CD4-positive, alpha-beta T cell treated with Interleukin-4 for 1 hour (primary cell): ENCODE measurements at regions not wholly inside any gene's neighbourhood (a gene's known extent, or its start where the extent isn't known, plus 50 kb on each side); places are given as distances from the start of the nearest gene placed in this dataset.
"Not testable (repeated sequence)": the region's sequence is repeated elsewhere in the genome, so short reads cannot be mapped to it uniquely, and the experiment has no call there.

Source experiments
- DNase-seq, 2 donors: peaks; one replicate each; pipeline ENCODE4 v3.0.0-alpha.2; 2020 to 2022

- DNase-seq: no peak
Observed at GRCh38 chr17:5975661-5976060, 94.5 kb upstream of the WSCD1 start.

GRCh38 chr17:5976251-5976650, 93.9 kb upstream of the WSCD1 start:
- no peak for DNase-seq

- no peak for DNase-seq
Observed at GRCh38 chr17:5978496-5978895, 91.7 kb upstream of the WSCD1 start.

GRCh38 chr17:5980941-5981340, 89.2 kb upstream of the WSCD1 start:
- DNase-seq: no peak

GRCh38 chr17:5986644-5987043, 83.5 kb upstream of the WSCD1 start:
- no peak for DNase-seq

GRCh38 chr17:6000426-6000825, 69.8 kb upstream of the WSCD1 start:
- no peak for DNase-seq

GRCh38 chr17:6003221-6003620, 67.0 kb upstream of the WSCD1 start:
- DNase-seq: not testable (repeated sequence)

GRCh38 chr17:6005939-6006338, 64.2 kb upstream of the WSCD1 start:
- DNase-seq: no peak

- no peak for DNase-seq
Observed at GRCh38 chr17:6011206-6011605, 59.0 kb upstream of the WSCD1 start.

- DNase-seq: no peak
Observed at GRCh38 chr17:6018788-6019187, 51.4 kb upstream of the WSCD1 start.

GRCh38 chr17:6019959-6020358, 50.2 kb upstream of the WSCD1 start:
- DNase-seq: no peak

- DNase-seq: no peak
Observed at GRCh38 chr17:6020376-6021010, 49.7 kb upstream of the WSCD1 start.
